ENCODE measurements at regions not wholly inside any gene's neighbourhood (a gene's known extent, or its start where the extent isn't known, plus 50 kb on each side); places are given as distances from the start of the nearest gene placed in this dataset.

- no peak for DNase-seq (ENCODE audit: low read depth)
Measured at GRCh38 chr6:125544819-125545218, 204.6 kb upstream of the HEY2 start.

GRCh38 chr6:125546841-125547251 is 202.6 kb upstream of the HEY2 start:
- no peak for DNase-seq (ENCODE audit: low read depth)

DNA sequence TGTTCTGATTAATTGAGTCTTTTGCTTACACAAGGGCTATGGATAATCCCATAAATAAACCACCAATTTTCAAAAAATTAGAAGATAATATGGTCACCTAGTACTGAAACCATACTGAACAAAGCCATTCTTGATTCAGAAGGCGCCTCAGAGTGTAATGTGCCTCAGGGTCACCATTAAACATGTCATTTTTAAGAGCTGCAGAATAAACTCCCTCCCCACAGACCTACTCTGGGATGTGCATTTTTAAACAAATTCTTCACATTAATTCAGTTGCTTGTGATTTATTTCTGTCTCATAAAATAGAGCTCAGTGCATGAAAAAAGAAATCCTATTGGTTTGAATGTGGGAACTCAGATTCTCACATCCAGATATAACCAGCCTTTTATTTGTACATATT is 202.1 kb upstream of the HEY2 start:
- DNase-seq (ENCODE audit: low read depth): no peak

DNA sequence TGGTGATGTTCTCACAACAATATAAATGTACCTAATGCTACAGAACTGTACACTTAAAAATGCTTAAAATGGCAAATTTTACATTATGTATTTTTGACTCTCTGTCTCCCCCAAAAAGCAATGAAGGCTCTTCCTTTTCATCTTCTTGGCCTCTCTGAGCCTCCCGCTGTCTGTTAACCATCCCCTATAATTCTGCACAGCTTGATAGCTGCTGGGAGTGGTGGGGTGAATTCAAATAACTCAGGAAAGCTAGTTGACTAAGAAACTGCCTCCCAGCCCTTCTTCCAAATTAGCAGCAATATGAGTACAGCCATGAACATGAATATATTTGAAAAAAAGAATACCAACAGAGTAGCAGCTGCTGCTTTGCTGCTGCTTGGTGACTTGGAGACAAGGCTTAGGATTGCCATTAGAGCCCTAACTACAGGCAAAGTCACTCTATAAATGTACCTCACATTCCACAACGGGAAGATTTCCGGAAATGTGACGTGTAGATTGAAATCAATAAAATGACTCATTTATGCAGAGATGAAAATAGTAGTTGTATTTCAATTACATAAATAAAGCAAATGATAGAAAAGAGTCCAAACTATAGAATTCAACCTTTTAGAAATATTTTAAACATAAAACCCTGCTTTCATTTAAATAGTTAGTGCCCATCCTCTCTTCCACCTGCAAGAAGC is 200.1 kb upstream of the HEY2 start:
- no peak for DNase-seq (ENCODE audit: low read depth)

DNA sequence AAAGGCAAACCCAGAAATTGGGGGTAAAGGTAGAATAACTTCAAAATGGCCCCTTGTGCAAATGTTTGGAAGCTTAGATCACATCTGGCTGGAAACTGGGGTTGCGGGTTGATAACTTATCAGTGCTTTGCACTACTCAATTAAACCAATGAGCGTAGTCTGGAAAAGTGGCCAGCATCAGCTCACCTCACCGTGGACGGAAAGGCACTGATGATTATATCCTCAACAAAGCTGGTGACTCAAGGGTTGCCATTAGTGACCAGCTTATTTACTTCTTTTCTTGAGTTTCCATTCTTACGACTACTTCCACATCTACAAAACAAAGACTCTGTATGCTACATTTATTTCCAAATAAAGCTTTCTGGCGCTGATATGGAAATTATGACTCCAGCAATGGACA is 198.5 kb upstream of the HEY2 start:
- no peak for DNase-seq (ENCODE audit: low read depth)

DNA sequence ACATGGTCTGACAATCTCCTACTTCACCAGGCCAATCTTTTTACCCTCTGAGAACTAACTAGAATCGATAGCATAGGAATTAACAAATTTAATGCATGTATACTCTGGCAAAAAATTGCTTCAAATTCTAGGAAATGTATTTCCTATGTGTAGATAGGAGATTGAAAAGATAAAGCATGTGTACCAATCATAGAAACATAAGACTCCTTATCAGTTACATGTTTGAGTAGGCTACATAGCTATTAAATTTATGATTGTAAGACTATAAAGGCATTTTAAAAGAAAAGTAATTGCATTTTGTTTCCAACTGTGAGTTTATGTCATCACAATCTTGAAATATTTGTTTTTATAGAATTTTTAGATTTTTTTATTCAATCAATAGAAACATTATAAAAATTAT is 196.6 kb upstream of the HEY2 start:
- no peak for DNase-seq (ENCODE audit: low read depth)

- no peak for DNase-seq (ENCODE audit: low read depth)
Measured at GRCh38 chr6:125554456-125554855, 195.0 kb upstream of the HEY2 start.

DNA sequence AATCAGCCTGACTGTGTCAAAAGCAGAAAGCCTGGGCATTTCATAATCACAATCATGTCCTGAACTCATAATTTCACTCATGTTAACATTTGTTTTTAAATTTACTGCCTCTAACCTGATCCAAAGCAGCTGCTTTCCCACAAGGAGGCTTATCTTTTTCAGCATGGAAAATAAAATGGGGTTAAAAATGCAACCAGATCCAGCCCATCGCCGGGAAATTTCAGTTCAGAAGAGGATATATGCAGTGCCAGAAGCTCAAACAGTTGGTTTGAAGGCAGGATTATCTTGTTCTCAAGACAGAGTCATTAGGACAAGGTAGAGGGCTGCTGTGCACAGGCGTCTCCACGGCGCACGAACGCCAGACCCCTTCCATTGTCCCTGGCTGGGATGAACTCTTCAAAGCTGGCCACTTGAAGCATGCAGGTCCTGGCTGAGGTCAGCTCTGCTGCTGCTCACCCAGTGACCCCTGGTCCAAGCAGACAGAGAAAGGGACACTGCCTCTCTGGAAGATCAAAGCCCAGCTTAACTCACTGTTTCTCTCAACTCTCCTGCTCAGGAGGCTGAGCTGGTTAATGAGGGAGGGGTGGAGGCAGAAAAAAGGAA is 191.1 kb upstream of the HEY2 start:
- DNase-seq (ENCODE audit: low read depth): no peak

DNA sequence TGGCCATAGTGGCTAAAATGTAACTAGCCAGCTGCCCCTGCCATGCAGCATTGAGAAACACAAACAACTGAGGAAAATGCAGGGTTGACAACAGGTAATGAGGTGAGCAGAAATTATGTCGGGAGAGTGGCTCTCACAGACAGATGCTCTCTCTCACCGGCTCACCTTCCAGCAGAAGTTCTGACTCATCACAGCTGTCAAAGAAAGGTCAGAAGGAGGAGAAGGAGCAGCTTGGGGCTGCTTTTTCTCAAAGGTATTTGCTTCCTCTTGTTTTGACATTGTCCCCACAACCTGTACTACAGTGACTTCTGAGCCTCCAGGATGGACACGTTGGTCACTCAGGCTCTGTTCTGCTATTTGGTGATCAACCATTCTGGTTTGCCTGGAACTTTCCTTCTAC is 190.5 kb upstream of the HEY2 start:
- DNase-seq (ENCODE audit: low read depth): no peak

DNA sequence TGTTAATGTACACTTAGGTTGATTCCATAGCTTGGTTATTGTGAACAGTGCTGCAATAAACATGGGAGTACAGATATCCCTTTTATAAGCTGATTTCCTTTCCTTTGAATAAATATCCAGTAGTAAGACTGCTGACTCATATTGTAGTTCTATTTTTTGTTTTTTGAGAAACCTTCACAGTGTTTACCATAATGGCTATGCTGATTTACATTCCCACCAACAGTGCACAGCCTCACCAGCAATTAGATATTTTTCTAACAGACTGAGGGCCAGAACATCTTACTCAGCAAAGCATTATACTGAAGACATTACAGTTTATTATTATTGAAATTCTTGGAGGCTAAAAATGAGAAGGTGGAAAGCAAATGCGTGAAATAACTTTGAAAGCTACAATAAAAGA is 187.3 kb upstream of the HEY2 start:
- no peak for DNase-seq (ENCODE audit: low read depth)

DNA sequence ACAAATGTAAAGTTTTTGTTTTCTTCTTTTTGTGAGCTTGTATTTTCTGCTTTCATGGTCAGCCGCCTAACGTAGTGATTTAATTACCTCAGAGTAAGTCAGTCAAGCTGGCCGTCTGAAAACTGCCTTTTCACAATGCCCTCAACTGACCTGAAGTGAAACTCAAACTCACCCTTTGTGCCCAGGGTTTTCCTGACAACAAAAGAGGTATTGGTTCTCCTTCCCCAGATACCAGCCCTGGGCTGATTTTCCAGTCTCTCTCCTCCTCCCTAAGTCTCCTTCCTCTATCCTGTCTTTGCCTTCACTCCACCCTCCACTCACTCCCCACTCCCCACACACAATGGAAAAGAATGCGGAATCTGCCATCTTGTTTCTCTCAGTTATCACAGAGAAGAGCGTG is 184.5 kb upstream of the HEY2 start:
- no peak for DNase-seq (ENCODE audit: low read depth)

DNA sequence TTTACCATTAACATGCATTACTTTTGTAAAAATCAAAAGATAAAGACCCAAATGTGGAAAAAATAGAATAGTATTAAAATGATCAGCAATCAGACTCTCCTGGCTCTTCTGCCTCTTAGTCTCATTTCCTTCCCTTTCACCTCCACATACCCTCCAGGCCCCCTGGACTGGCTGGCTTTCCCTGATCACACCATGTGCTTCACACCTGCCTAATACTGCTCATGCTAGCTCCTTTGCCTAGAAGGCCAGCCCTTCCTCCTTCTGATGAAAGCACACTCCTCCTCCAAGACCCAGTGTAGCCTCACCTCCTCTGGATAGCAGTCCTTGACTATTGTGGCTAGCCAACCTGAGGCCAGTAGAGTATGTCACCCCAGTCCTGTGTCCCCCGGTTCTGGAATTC is 182.0 kb upstream of the HEY2 start:
- DNase-seq (ENCODE audit: low read depth): no peak

DNA sequence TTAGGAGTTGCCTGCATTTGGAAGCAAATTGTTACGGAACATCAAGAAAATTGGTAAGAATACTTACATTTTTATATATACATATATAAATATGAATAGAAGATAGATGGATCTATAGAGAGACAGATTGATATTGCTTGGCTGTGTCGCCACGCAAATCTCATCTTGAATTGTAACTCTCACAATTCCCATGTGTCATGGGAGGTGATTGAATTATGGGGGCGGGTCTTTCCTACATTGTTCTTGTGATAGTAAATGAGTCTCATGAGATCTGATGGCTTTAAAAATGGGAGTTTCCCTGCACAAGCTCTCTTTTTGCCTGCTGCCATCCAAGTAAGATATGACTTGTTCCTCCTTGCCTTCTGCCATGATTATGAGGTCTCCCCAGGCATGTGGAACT is 180.8 kb upstream of the HEY2 start:
- no peak for DNase-seq (ENCODE audit: low read depth)

DNA sequence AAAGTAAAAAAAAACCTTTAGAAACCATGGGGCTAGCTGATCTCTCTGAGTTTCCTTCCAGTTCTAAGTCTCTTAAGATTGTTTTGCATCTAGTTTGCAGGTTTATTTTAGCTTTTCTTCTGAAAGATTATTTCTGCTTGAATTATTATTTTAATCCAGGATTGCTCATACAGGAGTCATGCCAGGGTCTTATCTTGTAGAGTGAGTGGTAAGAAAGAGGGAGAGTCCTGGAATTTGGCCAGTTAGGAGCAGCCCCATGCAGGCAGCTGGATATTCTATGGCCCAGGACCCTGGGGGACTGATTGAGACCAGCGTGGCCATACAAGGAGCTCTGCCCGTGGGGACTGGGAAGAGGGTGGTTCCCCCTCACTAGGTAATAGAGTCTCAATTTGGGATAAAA is 178.9 kb upstream of the HEY2 start:
- no peak for DNase-seq (ENCODE audit: low read depth)

DNA sequence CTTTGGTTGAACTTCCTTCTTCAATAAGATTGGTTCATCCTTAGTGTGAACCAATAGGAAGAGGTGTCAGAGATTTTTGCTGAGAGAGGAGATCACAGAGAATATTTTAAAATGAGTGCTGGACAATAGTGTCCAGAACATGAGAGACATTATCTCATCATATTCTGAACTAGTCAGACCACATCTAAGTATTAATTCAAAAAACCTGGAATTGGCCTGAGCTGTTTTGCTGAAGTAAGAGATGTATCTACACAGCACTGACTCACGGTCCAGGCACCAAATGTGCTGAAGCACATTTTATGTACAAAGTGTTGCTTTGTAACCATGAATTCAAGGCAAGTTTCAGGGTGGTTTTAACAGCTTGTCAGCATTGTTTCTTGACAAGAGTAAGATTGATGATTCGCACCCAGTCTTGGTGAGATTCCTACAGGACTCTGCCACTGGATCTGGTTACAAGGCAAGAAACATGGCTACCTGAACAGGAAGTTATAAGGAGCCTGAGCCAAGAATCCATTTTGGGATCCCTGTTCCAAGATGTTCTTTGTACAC is 178.2 kb upstream of the HEY2 start:
- no peak for DNase-seq (ENCODE audit: low read depth)

GRCh38 chr6:125574604-125575003 is 174.8 kb upstream of the HEY2 start:
- DNase-seq (ENCODE audit: low read depth): no peak

GRCh38 chr6:125577124-125577662 is 172.2 kb upstream of the HEY2 start:
- DNase-seq (ENCODE audit: low read depth): no peak

DNA sequence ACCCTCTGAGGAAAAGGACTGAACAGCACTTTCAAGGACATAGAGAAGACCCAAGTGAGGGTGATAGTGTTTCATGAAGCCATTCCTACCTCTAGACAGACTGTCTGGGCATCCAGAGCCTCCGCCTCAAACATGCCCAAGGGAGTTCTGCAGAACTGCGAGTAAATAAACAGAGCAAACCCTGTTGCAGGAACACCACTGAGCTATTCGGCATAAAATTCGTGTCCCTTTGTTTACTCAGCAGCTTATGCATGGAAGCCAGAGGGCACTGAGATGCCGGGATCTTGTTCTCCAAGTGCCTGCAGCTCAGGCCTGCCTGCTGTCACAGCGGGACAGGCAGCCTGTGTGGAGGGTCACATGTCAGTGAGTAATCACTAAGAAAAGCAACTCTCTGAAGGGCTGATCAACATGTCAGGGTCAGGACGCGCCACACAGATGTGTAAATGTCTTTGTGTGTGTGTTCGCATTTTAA is 164.9 kb upstream of the HEY2 start:
- DNase-seq (ENCODE audit: low read depth): no peak

DNA sequence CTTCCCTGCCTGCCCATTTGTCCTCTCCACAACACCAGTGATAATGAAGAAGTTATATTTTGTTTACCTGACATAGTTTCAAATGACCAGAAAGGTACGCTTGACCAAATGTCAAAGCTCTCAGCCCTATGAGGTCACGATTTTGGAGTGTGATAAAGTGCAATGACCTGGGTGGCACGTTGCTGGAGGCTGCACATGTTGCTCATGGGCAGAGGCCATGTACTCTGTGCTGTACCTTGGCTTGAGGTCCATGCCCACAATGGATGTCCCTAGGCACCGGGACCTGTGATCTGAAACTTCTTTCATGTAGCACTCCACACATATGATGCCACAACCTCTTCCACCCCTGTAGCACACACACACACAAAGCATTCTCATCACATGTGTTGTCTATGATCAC is 164.0 kb upstream of the HEY2 start:
- no peak for DNase-seq (ENCODE audit: low read depth)

GRCh38 chr6:125586074-125586473 is 163.4 kb upstream of the HEY2 start:
- DNase-seq (ENCODE audit: low read depth): no peak

DNA sequence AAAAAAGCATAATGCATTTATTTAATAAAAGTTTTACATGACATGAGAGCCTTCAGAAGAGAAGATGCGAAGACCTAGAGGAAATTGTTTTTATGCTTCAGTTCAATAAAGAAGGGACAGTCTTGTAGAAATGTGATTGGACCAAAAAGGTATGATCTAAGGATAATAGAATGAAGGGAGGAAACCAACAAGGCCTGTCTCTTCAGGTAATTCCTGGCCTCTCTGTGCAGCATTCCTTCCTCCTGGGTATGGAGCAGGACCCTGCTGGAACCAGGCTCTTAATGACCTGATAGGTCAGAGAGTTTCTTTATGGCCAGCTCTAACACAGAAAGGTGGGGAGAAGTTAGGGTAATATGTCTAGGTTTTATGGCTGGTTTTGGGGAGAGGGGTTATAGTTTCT is 162.8 kb upstream of the HEY2 start:
- no peak for DNase-seq (ENCODE audit: low read depth)

DNA sequence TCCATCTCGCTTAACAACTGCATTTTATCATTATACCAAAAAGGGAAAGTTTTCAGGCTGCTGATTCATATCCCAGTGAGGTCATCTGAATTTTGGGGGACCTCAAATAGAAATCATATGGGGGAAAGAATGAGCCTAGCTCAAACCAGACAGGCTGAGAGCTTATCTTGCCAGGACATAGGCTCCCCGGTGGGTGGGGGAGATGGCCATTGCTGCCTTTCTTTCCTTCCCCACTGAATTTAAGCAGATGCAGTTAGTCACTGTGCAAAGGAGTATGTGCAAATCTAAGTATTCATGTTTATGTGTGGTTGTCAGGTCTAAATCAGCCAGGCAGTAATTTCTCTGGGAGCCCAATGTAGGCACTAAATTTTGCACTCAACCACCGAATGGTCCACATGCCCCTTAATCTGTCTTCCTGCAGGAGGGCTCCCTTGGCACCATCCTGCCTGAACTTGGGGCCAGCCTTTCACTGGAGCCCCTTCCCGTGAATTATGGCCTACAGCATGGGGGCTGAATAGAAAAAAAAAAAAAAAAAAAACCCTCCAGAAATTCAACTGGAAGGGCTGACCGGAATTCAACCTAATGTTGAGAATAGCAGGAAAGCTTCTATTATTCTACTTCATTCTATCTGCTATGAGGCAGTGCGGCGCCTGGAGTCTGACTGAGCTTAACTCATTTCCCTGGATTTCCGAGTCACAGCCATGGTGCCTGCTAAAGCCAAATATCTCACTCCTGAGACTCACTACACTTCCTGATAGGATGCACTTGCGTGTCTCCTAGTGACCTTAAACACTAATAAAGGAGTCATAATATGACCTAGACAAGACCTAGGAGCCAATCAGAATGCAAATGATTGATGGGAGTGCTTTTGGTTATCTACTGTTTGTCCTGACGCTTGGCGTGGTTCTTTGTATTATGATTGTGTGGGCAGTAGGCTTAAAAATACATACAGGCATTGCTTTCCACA is 161.5 kb upstream of the HEY2 start:
- no peak for DNase-seq (ENCODE audit: low read depth)

Data from GM04504 (cell line).